ENCODE measurements at regions not wholly inside any gene's neighbourhood (a gene's known extent, or its start where the extent isn't known, plus 50 kb on each side); places are given as distances from the start of the nearest gene placed in this dataset.

GRCh38 chr15:79678032-79678701 lies 218.6 kb downstream of the MTHFS start:
- WGBS (ENCODE audit: insufficient coverage), result 86% methylated on average over 1 of the region's 1 CpG
- CTCF ChIA-PET, result no interaction called here

GRCh38 chr15:79680720-79681119 lies 216.1 kb downstream of the MTHFS start:
- ChIA-PET POLR2A (no interaction called here), CTCF (no interaction called here)
- peaks cover 0 to 10% of the 10 kb centered on the region in 2 experiments for H3K27me3 ChIP-seq (replicated peaks in 1 of 2; ENCODE audit: control insufficient read depth in 2 of 2, extremely low read depth in 1 of 2, insufficient read depth in 2 of 2, low read length in 1 of 2)
- Mint-ChIP-seq H3K4me1 (no peaks in the 10 kb centered on the region), H3K4me3 (no peak overlapping the region), H3K9me3 (peaks cover 0 to under 1% (median 0%) of the 10 kb centered on the region in 3 donors), H3K36me3 (no peaks in the 10 kb centered on the region), H3K27ac (no peak overlapping the region), H3K27me3 (peaks cover 21 to 26% of the 10 kb centered on the region in 2 donors)
- H3K4me3 ChIP-seq (ENCODE audit: control insufficient read depth in 1 of 2, extremely low read depth in 1 of 2, low read length in 1 of 2), result no peak overlapping the region
- H3K4me1 ChIP-seq (ENCODE audit: control insufficient read depth in 1 of 2, extremely low read depth in 1 of 2, insufficient read depth in 2 of 2, low read length in 2 of 2), result no peaks in the 10 kb centered on the region
- no peak for ATAC-seq (replicated peaks in 1 of 4)
- no peaks in the 10 kb centered on the region for H3K36me3 ChIP-seq (ENCODE audit: control insufficient read depth in 2 of 2, extremely low read depth in 1 of 2, insufficient read depth in 1 of 2, low read length in 1 of 2)
- H3K9me3 ChIP-seq, result no peaks in the 10 kb centered on the region
- no peak for DNase-seq
- 0% methylated on average over 1 of the region's 5 CpGs for WGBS (ENCODE audit: insufficient coverage)
- no peak overlapping the region for H3K27ac ChIP-seq (ENCODE audit: low read length)

More at GRCh38 chr15:79678032-79678701, 218.6 kb downstream of the MTHFS start:
- Mint-ChIP-seq H3K4me3 (no peak overlapping the region), H3K36me3 (no peaks in the 10 kb centered on the region), H3K4me1 (no peaks in the 10 kb centered on the region), H3K27ac (no peak overlapping the region), H3K9me3 (peaks cover 0 to 3% (median 0%) of the 10 kb centered on the region in 3 donors), H3K27me3 (peaks cover 32 to 43% of the 10 kb centered on the region in 2 donors)
- DNase-seq (no peak), ATAC-seq (replicated peaks in 1 of 4) (no peak)
- Histone ChIP-seq H3K4me1 (ENCODE audit: control insufficient read depth in 1 of 2, extremely low read depth in 1 of 2, insufficient read depth in 2 of 2, low read length in 2 of 2) (no peaks in the 10 kb centered on the region), H3K4me3 (ENCODE audit: control insufficient read depth in 1 of 2, extremely low read depth in 1 of 2, low read length in 1 of 2) (no peak overlapping the region), H3K27me3 (replicated peaks in 1 of 2; ENCODE audit: control insufficient read depth in 2 of 2, extremely low read depth in 1 of 2, insufficient read depth in 2 of 2, low read length in 1 of 2) (peaks cover 0 to 10% of the 10 kb centered on the region in 2 experiments), H3K27ac (ENCODE audit: low read length) (no peak overlapping the region), H3K9me3 (no peaks in the 10 kb centered on the region), H3K36me3 (ENCODE audit: control insufficient read depth in 2 of 2, extremely low read depth in 1 of 2, insufficient read depth in 1 of 2, low read length in 1 of 2) (no peaks in the 10 kb centered on the region)
- POLR2A ChIA-PET, result no interaction called here

- Mint-ChIP-seq H3K9me3 (no peaks in the 10 kb centered on the region), H3K27ac (no peak overlapping the region), H3K4me3 (no peak overlapping the region), H3K27me3 (peaks cover 24 to 25% of the 10 kb centered on the region in 2 donors), H3K4me1 (no peaks in the 10 kb centered on the region), H3K36me3 (no peaks in the 10 kb centered on the region)
- no peaks in the 10 kb centered on the region for H3K36me3 ChIP-seq (ENCODE audit: control insufficient read depth in 2 of 2, extremely low read depth in 1 of 2, insufficient read depth in 1 of 2, low read length in 1 of 2)
- peaks cover 0 to 13% of the 10 kb centered on the region in 2 experiments for H3K27me3 ChIP-seq (replicated peaks in 1 of 2; ENCODE audit: control insufficient read depth in 2 of 2, extremely low read depth in 1 of 2, insufficient read depth in 2 of 2, low read length in 1 of 2)
- ChIA-PET CTCF (no interaction called here), POLR2A (no interaction called here)
- DNase-seq, result no peak
- ATAC-seq (replicated peaks in 1 of 4), result no peak
- H3K4me1 ChIP-seq (ENCODE audit: control insufficient read depth in 1 of 2, extremely low read depth in 1 of 2, insufficient read depth in 2 of 2, low read length in 2 of 2), result no peaks in the 10 kb centered on the region
- no peaks in the 10 kb centered on the region for H3K9me3 ChIP-seq
- WGBS (ENCODE audit: insufficient coverage), result no CpG with 5 or more reads among the region's 3 CpGs
- H3K27ac ChIP-seq (ENCODE audit: low read length), result no peak overlapping the region
- no peak overlapping the region for H3K4me3 ChIP-seq (ENCODE audit: control insufficient read depth in 1 of 2, extremely low read depth in 1 of 2, low read length in 1 of 2)
Observed at GRCh38 chr15:79682285-79682684, 214.5 kb downstream of the MTHFS start.

GRCh38 chr15:79682851-79683288 lies 213.9 kb downstream of the MTHFS start:
- ATAC-seq (replicated peaks in 1 of 4), result no peak
- no peaks in the 10 kb centered on the region for H3K36me3 Mint-ChIP-seq
- ChIA-PET POLR2A (no interaction called here), CTCF (no interaction called here)
- H3K27me3 Mint-ChIP-seq, result peaks cover 21 to 22% of the 10 kb centered on the region in 2 donors
- DNase-seq, result no peak
- Histone ChIP-seq H3K4me1 (ENCODE audit: control insufficient read depth in 1 of 2, extremely low read depth in 1 of 2, insufficient read depth in 2 of 2, low read length in 2 of 2) (no peaks in the 10 kb centered on the region), H3K27me3 (replicated peaks in 1 of 2; ENCODE audit: control insufficient read depth in 2 of 2, extremely low read depth in 1 of 2, insufficient read depth in 2 of 2, low read length in 1 of 2) (peaks cover 0 to 13% of the 10 kb centered on the region in 2 experiments), H3K36me3 (ENCODE audit: control insufficient read depth in 2 of 2, extremely low read depth in 1 of 2, insufficient read depth in 1 of 2, low read length in 1 of 2) (no peaks in the 10 kb centered on the region), H3K4me3 (ENCODE audit: control insufficient read depth in 1 of 2, extremely low read depth in 1 of 2, low read length in 1 of 2) (no peak overlapping the region), H3K9me3 (no peaks in the 10 kb centered on the region), H3K27ac (ENCODE audit: low read length) (no peak overlapping the region)
- no peak overlapping the region for H3K4me3 Mint-ChIP-seq
- WGBS (ENCODE audit: insufficient coverage), result 69% methylated on average over 2 of the region's 4 CpGs
- no peaks in the 10 kb centered on the region for H3K4me1 Mint-ChIP-seq
- H3K9me3 Mint-ChIP-seq, result no peaks in the 10 kb centered on the region
- no peak overlapping the region for H3K27ac Mint-ChIP-seq

GRCh38 chr15:79689030-79689429 lies 207.8 kb downstream of the MTHFS start:
- peaks cover 0 to 3% of the 10 kb centered on the region in 2 experiments for H3K27me3 ChIP-seq (replicated peaks in 1 of 2; ENCODE audit: control insufficient read depth in 2 of 2, extremely low read depth in 1 of 2, insufficient read depth in 2 of 2, low read length in 1 of 2)
- Mint-ChIP-seq H3K4me1 (no peaks in the 10 kb centered on the region), H3K4me3 (no peak overlapping the region), H3K27ac (no peak overlapping the region), H3K9me3 (peaks cover 4 to 11% (median 6%) of the 10 kb centered on the region in 3 donors), H3K27me3 (peaks cover 10 to 11% of the 10 kb centered on the region in 2 donors), H3K36me3 (no peaks in the 10 kb centered on the region)
- H3K9me3 ChIP-seq, result no peaks in the 10 kb centered on the region
- no peak overlapping the region for H3K4me3 ChIP-seq (ENCODE audit: control insufficient read depth in 1 of 2, extremely low read depth in 1 of 2, low read length in 1 of 2)
- CTCF ChIA-PET, result no interaction called here
- no peak for ATAC-seq (replicated peaks in 1 of 4)
- WGBS (ENCODE audit: insufficient coverage), result no CpG with 5 or more reads among the region's 1 CpG
- no peaks in the 10 kb centered on the region for H3K36me3 ChIP-seq (ENCODE audit: control insufficient read depth in 2 of 2, extremely low read depth in 1 of 2, insufficient read depth in 1 of 2, low read length in 1 of 2)
- no peak overlapping the region for H3K27ac ChIP-seq (ENCODE audit: low read length)
- POLR2A ChIA-PET, result no interaction called here
- no peak for DNase-seq
- no peaks in the 10 kb centered on the region for H3K4me1 ChIP-seq (ENCODE audit: control insufficient read depth in 1 of 2, extremely low read depth in 1 of 2, insufficient read depth in 2 of 2, low read length in 2 of 2)

GRCh38 chr15:79700951-79701480 lies 195.8 kb downstream of the MTHFS start:
- ChIA-PET CTCF (no interaction called here), POLR2A (no interaction called here)
- no CpG with 5 or more reads among the region's 4 CpGs for WGBS (ENCODE audit: insufficient coverage)
- H3K27ac Mint-ChIP-seq, result no peak overlapping the region
- no peak overlapping the region for H3K4me3 Mint-ChIP-seq
- ATAC-seq (replicated peaks in 1 of 4) (no peak), DNase-seq (no peak)
- no peak overlapping the region for H3K4me3 ChIP-seq (ENCODE audit: control insufficient read depth in 1 of 2, extremely low read depth in 1 of 2, low read length in 1 of 2)
- H3K9me3 ChIP-seq, result no peaks in the 10 kb centered on the region
- no peaks in the 10 kb centered on the region for H3K4me1 Mint-ChIP-seq
- H3K9me3 Mint-ChIP-seq, result no peaks in the 10 kb centered on the region
- no peak overlapping the region for H3K27ac ChIP-seq (ENCODE audit: low read length)
- H3K36me3 Mint-ChIP-seq, result no peaks in the 10 kb centered on the region
- no peaks in the 10 kb centered on the region for H3K36me3 ChIP-seq (ENCODE audit: control insufficient read depth in 2 of 2, extremely low read depth in 1 of 2, insufficient read depth in 1 of 2, low read length in 1 of 2)
- no peaks in the 10 kb centered on the region for H3K4me1 ChIP-seq (ENCODE audit: control insufficient read depth in 1 of 2, extremely low read depth in 1 of 2, insufficient read depth in 2 of 2, low read length in 2 of 2)
- peaks cover 0 to 7% of the 10 kb centered on the region in 2 experiments for H3K27me3 ChIP-seq (replicated peaks in 1 of 2; ENCODE audit: control insufficient read depth in 2 of 2, extremely low read depth in 1 of 2, insufficient read depth in 2 of 2, low read length in 1 of 2)
- H3K27me3 Mint-ChIP-seq, result peaks cover 12 to 19% of the 10 kb centered on the region in 2 donors

Data from T-cell (primary cell).